ENCODE measurements at regions not wholly inside any gene's neighbourhood (a gene's known extent, or its start where the extent isn't known, plus 50 kb on each side); places are given as distances from the start of the nearest gene placed in this dataset.
"Not testable (repeated sequence)": the region's sequence is repeated elsewhere in the genome, so short reads cannot be mapped to it uniquely, and the experiment has no call there.

- DNase-seq: no peak
Observed at GRCh38 chr12:60201891-60202290, 606.1 kb downstream of the SLC16A7 start.

GRCh38 chr12:60205500-60205899, 609.7 kb downstream of the SLC16A7 start:
- DNase-seq: no peak

- DNase-seq: no peak
Observed at GRCh38 chr12:60209521-60209920, 613.7 kb downstream of the SLC16A7 start.

DNA sequence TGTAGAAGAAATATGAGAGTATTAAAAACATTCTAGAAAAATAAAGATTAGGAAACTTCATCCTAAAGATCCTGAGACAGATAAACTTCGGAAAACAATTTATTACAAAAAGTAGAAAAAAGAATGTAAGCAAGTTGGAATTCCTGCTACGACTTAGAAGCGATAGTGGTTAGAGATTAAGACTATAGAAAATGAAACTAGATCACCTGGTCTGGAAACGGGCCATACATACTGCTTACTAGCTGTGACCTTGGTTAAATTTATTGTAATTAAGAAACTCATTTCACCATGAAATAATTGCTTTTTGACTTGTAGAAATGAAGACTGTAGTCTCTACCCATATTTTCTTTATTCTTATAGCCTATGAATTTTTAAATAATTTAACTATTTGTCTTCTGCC, 614.1 kb downstream of the SLC16A7 start:
- DNase-seq: no peak

DNA sequence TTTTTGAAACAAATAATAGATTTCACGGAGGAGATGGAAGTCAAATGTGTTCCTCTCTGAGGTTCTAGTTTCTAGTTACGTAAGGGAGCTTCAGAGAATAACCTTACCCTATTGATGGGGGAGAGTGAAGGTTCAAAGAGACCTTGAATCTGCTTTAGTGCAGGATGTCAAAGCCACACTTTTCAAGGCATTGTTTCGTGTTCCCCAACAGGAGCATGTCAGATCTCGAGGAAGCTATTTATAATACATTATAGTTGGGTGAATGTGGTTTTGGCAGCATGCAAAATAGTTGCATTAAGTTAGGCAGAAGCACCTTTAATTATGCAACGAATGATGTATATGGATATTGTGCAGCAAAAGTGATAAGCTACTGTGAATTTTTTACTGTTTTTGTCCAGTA, 614.9 kb downstream of the SLC16A7 start:
- no peak for DNase-seq

DNA sequence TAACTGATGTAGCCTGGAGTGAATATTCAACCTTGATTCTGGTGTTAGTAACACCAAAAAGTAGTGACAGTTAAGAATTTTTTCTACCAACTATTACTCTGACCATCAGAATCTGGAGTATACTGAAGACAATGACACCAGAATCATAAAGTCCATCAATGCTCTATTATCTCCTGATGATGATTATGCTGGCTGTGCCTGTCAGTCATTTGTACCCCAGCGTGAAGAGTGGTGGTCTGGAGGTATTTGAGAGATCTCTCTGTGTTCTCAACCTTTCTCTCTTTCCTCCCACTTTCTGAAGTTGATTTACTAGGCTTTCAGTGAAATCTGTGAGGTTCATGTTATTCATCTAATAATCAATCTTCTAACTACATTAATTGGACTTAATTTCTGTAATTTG, 615.4 kb downstream of the SLC16A7 start:
- no peak for DNase-seq

DNA sequence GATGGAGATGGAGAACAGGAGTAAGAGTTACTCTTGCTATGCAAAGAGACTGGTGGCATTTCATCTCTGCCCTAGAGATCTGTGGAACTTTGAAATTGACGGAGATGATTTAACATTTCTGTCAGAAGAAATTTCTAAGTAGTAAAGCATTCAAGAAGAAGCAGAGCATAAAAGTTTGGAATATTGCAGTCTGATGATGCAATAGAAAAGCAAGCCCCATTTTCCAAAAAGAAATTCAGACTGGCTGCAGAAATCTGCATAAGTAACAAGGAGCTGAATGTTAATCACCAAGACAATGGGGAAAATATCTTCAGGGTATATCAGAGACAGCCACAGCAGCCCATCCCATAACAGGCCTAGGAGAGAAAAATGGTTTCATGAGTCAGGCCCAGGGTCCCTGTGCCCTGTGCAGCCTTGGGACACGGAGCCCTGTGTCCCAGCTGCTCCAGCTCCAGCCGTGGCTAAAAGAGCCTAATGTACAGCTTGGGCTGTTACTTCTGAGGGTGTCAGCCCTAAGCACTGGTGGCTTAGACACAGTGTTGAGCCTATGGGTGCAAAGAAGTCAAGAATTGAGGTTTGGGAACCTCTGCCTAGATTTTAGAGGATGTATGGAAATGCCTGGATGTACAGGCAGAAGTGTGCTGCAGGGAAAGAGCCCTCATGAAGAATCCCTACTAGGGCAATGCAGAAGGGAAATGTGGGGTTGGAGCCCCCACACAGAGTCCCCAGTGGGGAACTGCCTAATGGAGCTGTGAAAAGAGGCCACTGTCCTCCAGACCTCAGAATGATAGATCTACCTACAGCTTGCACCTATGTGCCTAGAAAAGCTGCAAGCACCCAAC, 616.6 kb downstream of the SLC16A7 start:
- no peak for DNase-seq

DNA sequence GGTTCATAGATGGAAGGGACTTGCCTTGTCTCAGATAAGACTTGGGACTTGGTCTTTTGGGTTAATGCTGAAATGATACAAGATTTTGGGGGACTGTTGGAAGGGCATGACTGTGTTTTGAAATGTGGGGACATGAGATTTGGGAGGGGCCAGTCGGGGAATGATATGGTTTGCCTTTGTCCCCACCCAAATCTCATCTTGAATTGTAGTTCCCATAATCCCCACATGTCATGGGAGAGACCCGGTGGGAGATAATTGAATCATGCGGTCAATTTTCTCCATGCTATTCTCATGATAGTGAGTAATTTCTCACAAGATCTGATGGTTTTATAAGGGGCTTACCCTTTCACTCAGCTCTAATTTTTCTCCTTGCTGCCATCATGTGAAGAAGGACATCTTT, 617.4 kb downstream of the SLC16A7 start:
- DNase-seq: not testable (repeated sequence)

- no peak for DNase-seq
Observed at GRCh38 chr12:60216226-60216625, 620.4 kb downstream of the SLC16A7 start.

- no peak for DNase-seq
Observed at GRCh38 chr12:60223242-60223641, 627.4 kb downstream of the SLC16A7 start.

GRCh38 chr12:60225216-60226000, 629.6 kb downstream of the SLC16A7 start:
- DNase-seq: no peak

- DNase-seq: no peak
Observed at GRCh38 chr12:60227916-60228315, 632.1 kb downstream of the SLC16A7 start.

GRCh38 chr12:60230056-60230455, 634.2 kb downstream of the SLC16A7 start:
- no peak for DNase-seq

DNA sequence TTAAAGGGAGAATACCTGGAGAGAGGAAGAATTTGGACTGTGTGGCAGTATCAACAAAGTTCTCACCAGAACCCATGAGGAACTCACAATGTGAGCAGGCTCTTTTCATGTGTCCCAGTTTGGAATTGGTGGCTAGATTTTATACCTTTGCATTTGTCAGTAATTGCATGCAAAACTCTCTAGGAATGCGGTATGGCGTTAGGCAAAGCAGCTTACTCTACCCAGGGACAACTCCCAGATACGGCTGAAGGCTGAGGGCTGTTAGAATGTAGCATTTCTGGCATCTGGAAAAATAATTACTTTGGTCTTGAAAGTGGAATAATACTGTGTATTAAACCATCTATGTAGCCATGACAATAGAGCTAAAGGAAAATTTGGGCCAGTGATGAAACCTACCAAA, 635.5 kb downstream of the SLC16A7 start:
- no peak for DNase-seq

DNA sequence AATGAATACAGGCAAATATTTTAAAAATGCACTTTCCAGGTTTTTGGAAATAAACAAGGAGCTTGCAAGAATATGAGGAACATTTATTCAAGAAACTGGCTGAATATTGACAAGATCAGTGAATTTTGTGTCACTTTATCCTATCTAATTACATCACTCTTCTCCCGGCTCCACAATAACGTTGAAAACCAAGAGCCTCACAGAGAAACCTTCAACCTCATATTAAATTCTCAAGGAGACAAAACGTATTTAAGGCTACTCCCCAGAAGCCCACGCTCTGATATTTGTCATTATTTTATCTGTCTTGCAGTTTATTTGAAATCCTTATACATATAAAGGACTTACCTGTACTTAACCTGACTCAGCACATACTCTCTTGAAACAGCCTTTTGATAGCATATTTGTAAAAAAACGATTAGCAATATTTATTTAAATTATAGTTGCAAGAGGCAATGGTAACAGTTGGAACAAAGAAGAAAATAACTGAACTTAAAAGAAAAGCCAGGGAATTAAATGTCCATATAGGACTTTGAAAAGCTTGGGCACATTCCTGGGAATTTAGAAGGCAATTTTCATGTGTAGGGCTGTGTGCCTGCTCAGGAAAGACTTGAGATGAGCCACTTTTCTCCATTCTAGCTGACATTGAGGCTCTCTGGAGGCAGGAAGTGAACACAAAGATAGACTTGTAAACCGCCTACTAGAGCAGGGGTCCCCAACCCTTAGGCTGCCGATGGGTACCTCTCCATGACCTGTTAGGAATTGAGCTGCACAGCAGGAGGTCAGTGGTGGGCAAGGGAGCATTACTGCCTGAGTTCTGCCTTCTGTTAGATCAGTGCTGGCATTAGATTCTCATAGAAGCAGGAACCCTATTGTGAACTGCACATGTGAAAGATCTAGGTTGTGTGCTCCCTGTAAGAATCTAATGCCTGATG, 636.4 kb downstream of the SLC16A7 start:
- DNase-seq: no peak

- DNase-seq: not testable (repeated sequence)
Observed at GRCh38 chr12:60234611-60235195, 638.9 kb downstream of the SLC16A7 start.

GRCh38 chr12:60235261-60235660, 639.4 kb downstream of the SLC16A7 start:
- DNase-seq: no peak

- not testable (repeated sequence) for DNase-seq
Observed at GRCh38 chr12:60236416-60236815, 640.6 kb downstream of the SLC16A7 start.

- DNase-seq: no peak
Observed at GRCh38 chr12:60240891-60241290, 645.1 kb downstream of the SLC16A7 start.

- DNase-seq: no peak
Observed at GRCh38 chr12:60251091-60251490, 655.3 kb downstream of the SLC16A7 start.

- DNase-seq: no peak
Observed at GRCh38 chr12:60252359-60253096, 656.7 kb downstream of the SLC16A7 start.

GRCh38 chr12:60255044-60255443, 659.2 kb downstream of the SLC16A7 start:
- no peak for DNase-seq
